Kidney glomerular epithelial cell (primary cell): ENCODE measurements at regions not wholly inside any gene's neighbourhood (a gene's known extent, or its start where the extent isn't known, plus 50 kb on each side); places are given as distances from the start of the nearest gene placed in this dataset.
"Not testable (repeated sequence)": the region's sequence is repeated elsewhere in the genome, so short reads cannot be mapped to it uniquely, and the experiment has no call there.

Experiments
- DNase-seq: peaks from one replicate; lab custom pipeline; 2025; lab: John Stamatoyannopoulos, UW

- no peak for DNase-seq
These were observed 53.5 kb downstream of the TEX51 start for GRCh38 chr2:126952216-126952615.

- no peak for DNase-seq
These were observed 54.8 kb downstream of the TEX51 start for GRCh38 chr2:126953483-126953882.

GRCh38 chr2:126954831-126955230 is 56.1 kb downstream of the TEX51 start:
- DNase-seq, result no peak

DNA sequence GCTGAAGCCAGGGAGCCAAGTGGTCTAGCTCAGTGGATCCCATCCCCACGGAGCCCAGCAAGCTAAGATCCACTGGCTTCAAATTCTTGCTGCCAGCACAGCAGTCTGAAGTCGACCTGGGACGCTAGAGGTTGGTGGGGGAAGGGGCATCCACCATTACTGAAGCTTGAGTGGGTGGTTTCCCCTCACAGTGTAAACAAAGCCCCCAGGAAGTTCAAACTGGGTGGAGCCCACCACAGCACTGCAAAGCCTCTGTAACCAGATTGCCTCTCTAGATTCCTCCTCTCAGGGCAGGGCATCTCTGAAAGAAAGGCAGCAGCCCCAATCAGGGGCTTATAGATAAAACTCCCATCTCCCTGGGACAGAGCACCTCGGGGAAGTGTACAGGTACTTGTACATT is 58.1 kb downstream of the TEX51 start:
- DNase-seq, result not testable (repeated sequence)

- DNase-seq, result no peak
These were observed 64.7 kb downstream of the TEX51 start for GRCh38 chr2:126963390-126963789.

DNA sequence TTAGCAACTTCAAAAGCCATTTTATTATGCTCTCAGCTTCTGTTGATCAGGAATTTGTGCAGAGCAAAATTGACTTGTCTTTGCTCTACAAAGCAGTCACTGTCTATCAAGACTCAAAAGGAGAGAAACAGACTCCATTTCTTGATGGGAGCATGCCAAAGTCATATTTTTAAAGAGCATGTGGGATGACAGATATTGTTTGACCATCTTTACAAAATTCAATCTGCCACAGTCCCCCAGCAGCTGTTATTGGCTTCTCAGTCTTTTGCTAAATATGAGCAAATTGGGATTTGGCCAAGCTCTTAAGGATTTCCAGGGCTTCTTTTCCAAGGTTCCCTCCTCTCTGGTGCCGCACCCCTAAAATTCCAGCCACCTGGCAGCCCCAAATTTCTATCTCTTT is 67.9 kb downstream of the TEX51 start:
- no peak for DNase-seq

GRCh38 chr2:126970583-126970982 is 71.9 kb downstream of the TEX51 start:
- DNase-seq, result no peak

DNA sequence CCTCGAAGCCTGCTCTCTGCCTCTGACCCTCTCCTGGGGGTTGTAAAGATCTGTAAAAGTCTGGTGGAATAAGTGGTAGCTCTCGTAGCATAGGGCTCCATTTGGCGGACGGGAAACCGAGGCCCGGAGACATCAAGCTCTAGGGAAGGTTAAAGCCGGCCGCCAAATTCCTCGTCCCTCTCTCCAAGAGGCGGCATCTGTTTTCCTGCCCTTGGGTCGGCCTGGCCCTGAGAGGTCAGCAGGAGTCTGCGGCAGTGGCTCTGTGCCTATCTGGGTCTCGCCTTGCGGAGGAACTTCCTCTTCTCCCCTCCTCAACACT is 72.4 kb downstream of the TEX51 start:
- no peak for DNase-seq

DNA sequence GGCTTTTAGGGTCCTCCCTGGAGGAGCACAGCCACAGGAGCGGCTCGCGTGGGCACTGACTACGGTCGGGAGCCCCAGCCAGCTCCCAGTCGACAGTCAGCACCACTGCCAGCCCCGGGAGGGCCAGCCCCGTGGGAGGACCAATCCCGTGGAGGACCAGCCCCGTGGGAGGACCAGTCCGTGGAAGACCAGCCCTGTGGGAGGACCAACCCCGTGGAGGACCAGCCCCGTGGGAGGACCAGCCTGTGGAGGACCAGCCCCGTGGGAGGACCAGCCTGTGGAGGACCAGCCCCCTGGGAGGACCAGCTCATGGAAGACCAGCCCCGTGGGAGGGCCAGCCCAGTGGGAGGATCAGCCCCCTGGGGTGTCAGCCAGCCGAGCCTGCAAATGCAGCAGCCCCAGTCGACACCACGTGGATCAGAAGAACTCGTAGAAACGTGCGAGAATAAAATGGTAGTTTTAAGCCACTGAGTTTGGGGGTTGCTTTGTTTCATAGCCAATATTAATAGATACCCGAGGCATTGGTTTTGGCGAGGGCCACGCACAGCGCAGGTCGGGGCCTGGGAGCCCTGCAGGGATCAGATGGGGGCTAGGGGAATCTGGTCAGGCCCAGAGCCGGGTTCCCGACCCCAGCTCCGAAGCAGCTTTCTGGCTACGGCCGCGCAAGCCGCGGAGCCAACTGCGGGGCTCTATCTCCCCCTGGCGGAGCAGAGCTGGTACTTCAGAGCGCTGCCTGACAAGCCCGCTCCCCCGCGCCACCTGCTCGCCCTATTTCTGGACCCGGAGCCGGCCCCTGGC is 73.0 kb downstream of the TEX51 start:
- peak; percentile 29 for DNase-seq

DNA sequence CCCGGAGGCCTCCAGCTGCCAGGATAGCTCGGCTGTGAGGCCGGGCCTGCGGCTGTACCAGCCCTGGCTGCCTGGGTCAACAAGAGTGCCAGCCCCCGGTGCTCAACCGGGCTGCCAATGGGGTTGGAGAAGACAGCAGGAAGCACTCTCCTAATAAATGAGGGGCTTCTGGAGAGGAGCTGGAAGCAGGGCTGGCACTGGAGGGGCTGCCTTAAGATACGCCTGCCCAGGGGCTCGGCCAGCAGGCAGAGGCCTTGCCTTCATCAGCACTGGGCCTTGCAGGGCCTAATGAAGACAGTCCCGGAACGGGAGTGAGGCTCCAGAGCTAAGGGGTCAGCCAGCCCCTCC is 73.6 kb downstream of the TEX51 start:
- DNase-seq, result no peak

DNA sequence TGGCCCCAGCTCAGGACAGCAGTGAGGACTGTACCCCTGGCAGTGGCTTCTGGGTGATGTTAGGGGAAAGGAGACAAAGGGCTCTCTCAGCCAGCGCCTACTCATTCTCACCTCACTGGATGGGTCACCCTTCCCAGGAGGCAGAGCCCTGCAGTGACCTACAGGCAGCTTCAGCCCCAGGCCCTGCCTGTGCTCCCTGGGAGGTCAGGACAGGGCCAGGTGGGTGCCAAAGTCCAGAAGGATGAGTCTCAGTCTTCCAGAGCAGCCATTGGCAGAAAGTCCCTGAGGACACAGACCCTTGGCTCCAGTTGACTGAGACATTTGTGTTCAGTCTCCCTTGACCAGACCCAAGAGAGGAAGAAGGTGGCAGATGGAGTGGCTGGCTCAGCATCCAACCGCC is 75.1 kb downstream of the TEX51 start:
- no peak for DNase-seq

DNA sequence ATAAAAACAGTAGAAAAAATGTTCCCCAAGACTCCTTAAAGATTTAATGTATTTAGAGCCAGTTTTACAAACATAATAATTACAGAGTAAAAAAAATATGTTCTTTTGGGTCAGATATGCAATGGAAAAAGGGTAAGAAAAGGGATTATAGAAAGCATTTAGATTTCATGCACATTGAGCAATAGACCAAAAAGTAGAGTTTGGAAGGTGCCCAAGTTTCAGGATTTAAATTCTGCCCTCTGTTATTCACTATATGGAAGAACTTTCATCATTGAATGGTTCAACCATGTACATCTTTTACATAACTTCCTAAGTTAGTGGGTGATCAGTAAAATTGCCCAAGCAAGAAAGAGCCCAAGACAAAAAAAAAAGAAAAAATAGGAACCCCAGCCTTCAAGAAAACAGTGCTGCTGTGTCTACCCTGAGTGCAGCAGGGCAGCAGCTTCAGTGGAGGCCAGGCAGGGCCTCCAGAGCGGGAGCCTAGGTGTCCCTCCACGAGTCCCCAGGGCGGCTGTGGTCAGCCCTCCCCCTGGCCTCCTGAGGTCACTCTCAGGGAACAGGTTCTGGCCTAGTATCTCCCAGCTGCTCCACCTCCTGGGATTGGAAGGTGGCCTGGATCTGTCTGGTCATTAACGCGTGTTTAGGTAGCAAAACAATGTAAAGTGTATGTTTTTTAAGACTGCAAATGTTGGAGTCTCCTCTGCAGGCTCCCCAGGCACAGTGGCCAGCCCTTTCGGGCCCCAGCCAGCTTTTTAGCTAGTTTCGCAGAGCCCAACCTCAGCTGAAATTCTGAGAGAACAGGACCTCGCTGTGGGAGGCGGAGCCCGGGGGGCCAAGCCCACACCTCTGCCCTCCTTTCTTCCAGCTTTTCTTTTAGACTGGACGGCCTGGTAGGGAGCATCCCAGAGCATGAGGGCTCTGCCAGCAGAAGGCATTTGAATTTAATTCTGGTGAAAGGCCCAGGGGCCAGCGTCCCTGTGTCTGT is 77.3 kb downstream of the TEX51 start:
- DNase-seq, result no peak

DNA sequence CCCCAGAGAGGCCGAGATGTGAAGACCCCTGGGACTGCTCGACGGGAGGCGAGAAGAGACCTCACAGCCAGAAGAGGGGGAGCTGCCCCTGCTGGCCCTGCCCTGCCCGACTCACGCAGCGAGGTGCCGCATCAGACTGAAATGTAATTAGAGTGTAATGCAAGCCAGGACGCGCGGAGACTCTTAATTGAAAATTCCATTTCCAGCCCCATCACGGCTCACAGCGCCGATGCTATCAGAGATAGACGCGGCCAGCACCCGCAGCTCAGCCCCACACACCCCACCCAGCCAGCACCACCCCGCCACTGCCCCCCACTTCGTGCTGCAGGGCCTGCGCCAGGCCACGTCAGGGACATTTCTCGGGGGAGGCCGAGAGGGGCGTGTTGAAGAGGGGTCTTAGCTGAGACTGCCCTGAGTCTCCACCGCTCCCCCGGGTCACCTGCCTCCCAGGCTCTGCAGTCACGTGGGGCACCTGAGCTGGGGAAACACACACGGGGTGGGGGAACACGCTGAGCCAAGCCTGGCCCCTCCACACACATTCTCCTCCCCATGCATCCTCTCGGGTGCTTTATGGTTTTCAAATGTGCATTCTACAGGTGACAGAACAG is 78.1 kb downstream of the TEX51 start:
- DNase-seq, result no peak

DNA sequence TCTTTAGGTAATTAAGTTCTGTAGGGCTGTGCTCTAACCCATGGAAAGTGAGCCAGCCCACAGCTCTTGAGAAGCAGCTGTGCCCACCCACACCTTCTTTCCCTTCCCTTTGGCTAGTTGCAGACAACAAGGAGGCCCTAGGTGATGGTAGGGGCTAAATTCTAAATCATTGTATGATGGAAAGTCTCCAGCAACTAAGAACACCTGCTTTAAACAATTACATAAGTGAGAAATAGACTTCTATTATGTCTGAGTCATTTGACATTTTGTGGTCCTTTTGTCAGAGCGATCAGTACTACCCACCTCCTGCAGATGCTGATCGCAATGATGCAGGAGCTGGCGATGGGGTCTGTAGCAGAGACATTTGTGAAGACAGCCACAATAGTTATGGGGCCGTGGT is 79.6 kb downstream of the TEX51 start:
- DNase-seq, result no peak

- DNase-seq, result no peak
These were observed 80.6 kb downstream of the TEX51 start for GRCh38 chr2:126979039-126980003.

DNA sequence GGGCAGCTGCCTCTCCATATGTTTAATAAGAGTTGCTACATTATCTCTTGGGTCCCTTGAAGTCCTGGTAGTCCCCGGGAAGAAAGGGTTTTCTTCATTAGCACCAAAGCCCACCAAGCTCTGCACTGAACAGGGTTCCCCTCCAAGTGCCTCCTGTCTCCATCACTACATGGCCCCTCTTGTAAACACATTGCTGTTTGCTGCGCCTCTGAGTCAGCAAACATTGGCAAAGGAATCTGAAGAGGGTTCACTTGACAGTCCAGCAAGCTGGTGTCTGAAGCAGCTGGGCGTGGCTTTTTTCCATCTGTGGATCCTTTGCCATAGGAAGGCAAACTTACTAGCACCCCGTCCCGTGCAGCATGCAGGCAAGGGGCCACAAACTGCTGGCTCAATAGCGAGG is 82.8 kb downstream of the TEX51 start:
- DNase-seq, result no peak

DNA sequence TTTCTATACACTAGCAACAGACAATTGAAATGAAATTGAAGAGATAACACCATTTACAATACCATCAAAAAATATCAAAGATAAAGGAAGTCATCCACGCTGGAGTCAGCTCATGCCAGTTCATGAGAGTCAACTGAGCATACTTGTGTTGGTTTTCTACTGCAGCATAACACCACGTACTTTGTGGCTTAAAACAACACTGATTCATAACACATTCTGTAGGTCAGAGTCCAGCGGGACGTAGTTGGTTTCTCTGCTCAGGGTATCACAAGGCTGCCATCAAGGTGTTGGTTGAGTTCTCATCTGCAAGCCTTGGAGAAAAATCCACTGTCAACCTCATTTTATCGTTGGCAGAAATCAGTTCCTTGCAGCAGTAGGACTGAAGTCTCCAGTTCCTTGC is 84.2 kb downstream of the TEX51 start:
- no peak for DNase-seq

- DNase-seq, result no peak
These were observed 88.0 kb downstream of the TEX51 start for GRCh38 chr2:126986631-126987187.

DNA sequence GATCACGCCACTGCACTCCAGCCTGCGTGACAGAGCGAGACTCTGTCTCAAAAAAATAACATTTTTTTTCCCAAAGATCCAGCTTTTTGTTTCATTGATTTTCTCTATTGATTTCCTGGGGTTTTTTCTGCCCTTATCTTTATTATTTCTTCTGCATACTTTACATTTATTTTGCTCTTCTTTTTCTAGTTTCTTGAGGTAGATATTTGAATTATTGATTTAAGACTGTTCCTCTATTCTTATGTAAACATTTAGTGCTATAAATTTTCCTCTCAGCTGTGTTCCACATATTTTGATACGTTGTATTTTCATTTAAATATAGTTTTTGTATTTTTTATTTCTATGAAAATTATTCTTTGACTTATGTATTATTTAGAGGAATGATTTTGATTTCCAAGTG is 89.8 kb downstream of the TEX51 start:
- DNase-seq, result no peak

DNA sequence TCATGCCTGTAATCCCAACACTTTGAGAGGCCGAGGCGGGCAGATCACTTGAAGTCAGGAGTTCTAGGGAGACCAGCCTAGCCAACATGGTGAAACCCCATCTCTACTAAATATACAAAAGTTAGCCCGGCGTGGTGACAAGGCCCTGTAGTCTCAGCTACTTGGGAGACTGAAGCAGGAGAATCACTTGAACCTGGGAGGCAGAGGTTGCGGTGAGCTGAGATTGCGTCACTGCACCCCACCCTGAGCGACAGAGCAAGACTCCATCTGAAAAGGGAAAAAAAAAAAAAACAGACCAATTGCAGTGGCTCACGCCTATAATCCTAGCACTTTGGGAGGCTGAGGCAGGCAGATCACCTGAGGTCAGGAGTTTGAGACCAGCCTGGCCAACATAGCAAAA is 90.4 kb downstream of the TEX51 start:
- DNase-seq, result not testable (repeated sequence)

DNA sequence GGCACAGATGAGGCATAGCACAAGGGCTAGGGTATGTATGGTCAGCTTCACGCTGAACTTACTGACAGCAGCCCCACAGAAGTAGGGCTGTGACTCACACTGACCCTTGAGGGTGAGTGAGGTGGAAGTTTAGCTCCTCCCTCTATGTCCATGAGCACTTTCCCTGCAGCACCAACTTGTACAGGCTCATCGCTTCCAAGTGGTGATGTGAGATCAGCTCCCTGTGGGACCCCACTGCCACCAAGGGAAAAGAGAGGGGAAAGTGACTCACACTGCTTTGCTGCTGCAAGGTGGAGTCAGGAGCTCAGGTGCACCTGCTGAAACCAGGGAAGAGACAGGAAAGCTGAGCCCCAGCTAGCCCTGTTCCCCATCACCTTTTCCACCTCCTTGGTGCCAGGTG is 91.5 kb downstream of the TEX51 start:
- no peak for DNase-seq
